ENCODE measurements at regions not wholly inside any gene's neighbourhood (a gene's known extent, or its start where the extent isn't known, plus 50 kb on each side); places are given as distances from the start of the nearest gene placed in this dataset.

- DNase-seq = no peak
Measured at GRCh38 chr2:237171396-237171795, 85.7 kb downstream of the COPS8 start.

- no peak for DNase-seq
Measured at GRCh38 chr2:237171881-237172280, 86.2 kb downstream of the COPS8 start.

- no peak for DNase-seq
Measured at GRCh38 chr2:237177052-237177451, 91.4 kb downstream of the COPS8 start.

GRCh38 chr2:237177986-237178385 lies 92.3 kb downstream of the COPS8 start:
- DNase-seq = no peak

- no peak for DNase-seq
Measured at GRCh38 chr2:237178396-237178795, 92.7 kb downstream of the COPS8 start.

GRCh38 chr2:237179161-237179560 lies 93.5 kb downstream of the COPS8 start:
- no peak for DNase-seq

- DNase-seq = no peak
Measured at GRCh38 chr2:237180187-237180586, 94.5 kb downstream of the COPS8 start.

- no peak for DNase-seq
Measured at GRCh38 chr2:237180987-237181386, 95.3 kb downstream of the COPS8 start.

GRCh38 chr2:237181844-237182243 lies 96.2 kb downstream of the COPS8 start:
- DNase-seq = no peak

- DNase-seq = no peak
Measured at GRCh38 chr2:237182422-237183123, 96.9 kb downstream of the COPS8 start.

- DNase-seq = no peak
Measured at GRCh38 chr2:237184192-237184918, 98.7 kb downstream of the COPS8 start.

GRCh38 chr2:237184919-237185552 lies 99.3 kb downstream of the COPS8 start:
- DNase-seq = no peak

- no peak for DNase-seq
Measured at GRCh38 chr2:237185553-237185925, 99.8 kb downstream of the COPS8 start.

GRCh38 chr2:237189799-237190198 lies 104.1 kb downstream of the COPS8 start:
- no peak for DNase-seq

GRCh38 chr2:237190966-237191713 lies 105.5 kb downstream of the COPS8 start:
- no peak for DNase-seq

- no peak for DNase-seq
Measured at GRCh38 chr2:237191714-237192081, 106.0 kb downstream of the COPS8 start.

GRCh38 chr2:237192881-237193280 lies 107.2 kb downstream of the COPS8 start:
- DNase-seq = no peak

GRCh38 chr2:237193436-237193835 lies 107.7 kb downstream of the COPS8 start:
- no peak for DNase-seq

GRCh38 chr2:237194081-237194480 lies 108.4 kb downstream of the COPS8 start:
- no peak for DNase-seq

- no peak for DNase-seq
Measured at GRCh38 chr2:237194906-237195305, 109.2 kb downstream of the COPS8 start.

- no peak for DNase-seq
Measured at GRCh38 chr2:237195396-237196120, 109.9 kb downstream of the COPS8 start.

- no peak for DNase-seq
Measured at GRCh38 chr2:237196409-237196808, 110.7 kb downstream of the COPS8 start.

Measured in GDM1 (cell line).